Stimulated activated CD4-positive, alpha-beta T cell treated with anti-CD3 and anti-CD28 coated beads, TNF-alpha, amount 100 ng/mL, for 48 hours (primary cell): ENCODE measurements at regions not wholly inside any gene's neighbourhood (a gene's known extent, or its start where the extent isn't known, plus 50 kb on each side); places are given as distances from the start of the nearest gene placed in this dataset.

Experiments used
- DNase-seq, 3 donors: peaks; one replicate each; pipeline ENCODE4 v3.0.0-alpha.2; 2020; ENCODE audit warnings: low read depth in 3 of 3

DNA sequence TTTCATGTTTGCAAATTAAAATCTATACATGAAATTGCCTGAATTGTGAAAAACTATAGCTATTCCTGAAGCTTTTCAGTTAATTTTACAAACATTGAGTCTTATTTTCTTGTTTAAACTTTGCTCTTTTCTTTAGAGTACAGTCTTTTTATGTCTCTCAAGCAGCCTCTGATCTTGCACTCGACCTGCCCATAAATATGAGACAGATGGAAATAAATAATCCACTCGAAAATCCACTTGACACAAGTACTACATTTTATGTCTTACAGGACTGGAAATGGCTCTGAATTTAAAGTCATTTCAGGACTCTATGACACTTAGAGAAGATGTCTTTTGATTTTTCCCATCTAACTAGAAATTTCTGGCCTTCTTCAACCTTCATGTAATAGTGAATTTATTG is 283.8 kb downstream of the USP25 start:
- DNase-seq: no peak

DNA sequence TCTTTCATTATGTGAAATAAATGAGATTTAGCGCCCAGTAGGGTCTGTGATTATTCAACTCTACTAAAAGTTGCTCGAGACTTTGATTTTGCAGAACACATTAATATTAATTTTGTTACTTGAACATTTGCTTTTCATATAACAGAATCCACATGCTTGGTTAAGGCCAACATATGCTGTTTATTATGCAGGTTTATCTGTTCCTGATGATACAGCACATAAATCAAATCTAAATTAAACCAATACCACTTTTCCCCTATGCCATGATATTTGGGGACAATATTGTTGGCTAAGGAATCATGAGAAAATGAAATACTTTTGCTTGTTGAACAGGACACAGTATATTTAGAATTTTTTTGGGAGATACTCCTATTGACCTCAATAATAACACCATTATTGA is 291.1 kb downstream of the USP25 start:
- no peak for DNase-seq

DNA sequence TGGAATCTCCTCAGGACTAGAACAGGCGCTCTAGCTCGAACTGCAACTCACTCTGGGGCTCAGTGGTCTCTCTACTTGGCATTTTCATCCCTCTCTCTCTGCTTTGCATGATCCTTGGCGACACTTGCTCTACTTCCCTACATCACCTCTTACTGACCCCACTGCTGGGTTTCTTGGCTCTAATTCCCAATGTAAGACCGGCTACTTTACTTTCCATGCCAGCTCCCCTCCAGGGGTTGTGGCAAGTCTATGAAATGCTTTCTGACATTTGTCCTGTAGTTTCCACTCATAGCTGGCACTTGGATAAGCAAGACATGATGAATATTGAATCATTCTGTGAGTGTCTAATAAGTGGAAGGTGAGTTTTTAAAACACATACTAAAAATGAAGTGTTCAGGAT is 292.3 kb downstream of the USP25 start:
- no peak for DNase-seq

DNA sequence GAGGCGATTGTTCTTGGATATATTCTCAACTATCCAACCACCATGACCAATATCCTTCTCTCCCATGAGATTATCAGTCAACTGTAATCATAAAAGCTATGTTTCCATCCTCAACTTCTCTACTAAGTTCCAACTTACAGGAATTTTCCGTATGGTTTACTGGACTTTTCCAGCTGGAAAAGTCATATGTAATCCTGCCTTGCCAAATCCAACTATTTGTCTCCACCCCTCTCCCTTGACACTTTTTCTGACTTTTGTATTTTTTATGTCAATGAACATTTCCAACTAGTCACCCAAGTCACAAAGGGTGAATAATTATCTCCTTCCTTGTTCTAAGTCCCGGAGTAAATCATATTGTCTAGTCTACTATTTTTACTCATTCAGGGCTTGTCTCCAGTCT is 293.1 kb downstream of the USP25 start:
- DNase-seq: no peak

DNA sequence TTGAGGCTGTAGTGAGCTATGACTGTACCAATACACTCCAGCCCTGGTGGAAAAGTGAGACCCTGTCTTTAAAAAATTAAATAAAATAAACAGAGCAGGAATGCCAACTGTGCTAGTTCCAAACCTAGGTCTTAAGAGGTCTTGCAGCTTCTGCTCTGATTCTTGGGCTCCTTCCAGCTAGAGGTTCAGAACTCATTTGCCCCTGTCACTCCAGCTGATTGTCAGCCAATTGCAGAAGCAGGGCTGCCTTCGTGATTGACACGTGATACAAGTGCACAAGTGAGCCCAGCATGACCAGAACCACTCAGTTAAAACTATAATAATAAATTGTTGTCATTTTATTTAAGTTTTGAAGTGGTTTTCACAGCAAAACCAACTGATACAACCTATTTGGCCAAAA is 298.4 kb downstream of the USP25 start:
- DNase-seq: no peak

DNA sequence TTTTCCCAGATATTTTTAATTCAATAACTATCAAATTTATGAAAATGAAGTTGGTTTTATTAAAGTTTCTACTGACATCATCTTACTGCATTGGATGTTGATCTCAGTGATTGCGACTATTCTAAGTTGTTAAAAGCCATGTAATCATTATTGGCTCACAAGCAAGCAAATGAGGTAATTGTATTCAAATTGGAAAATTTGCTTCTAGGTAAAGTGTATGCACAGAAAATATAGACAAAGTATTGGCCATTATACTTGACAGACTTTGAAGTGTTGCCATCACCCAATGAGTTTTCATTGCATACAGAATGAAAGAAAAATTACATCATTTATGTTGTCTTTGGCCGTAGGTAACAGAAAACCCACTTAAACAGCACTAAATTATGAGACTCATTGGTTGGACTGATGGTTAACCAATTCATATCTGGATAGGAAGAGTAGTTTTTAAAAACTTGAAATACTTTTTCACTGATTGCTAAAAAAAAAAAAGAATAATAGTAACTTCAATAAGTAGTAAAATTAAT is 299.2 kb downstream of the USP25 start:
- DNase-seq: no peak

DNA sequence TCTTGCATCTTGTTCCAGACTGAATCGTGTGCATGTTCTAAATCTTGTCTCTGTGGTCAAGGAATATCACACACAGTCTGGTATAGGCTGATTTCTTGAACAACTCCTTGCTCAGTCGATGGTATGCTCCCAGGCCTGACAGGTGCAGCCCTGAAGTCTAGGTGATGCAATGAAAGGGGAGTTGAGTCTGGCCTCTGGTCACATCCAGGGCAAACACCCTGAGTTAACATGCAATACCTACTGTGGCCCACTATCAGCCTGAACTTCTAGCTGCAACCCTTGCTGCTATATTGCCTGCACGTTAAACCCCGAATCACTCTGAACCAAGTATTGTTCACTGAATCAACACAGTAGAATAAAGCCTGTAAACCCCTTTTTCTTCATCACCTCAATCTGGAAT is 303.4 kb downstream of the USP25 start:
- DNase-seq: no peak

DNA sequence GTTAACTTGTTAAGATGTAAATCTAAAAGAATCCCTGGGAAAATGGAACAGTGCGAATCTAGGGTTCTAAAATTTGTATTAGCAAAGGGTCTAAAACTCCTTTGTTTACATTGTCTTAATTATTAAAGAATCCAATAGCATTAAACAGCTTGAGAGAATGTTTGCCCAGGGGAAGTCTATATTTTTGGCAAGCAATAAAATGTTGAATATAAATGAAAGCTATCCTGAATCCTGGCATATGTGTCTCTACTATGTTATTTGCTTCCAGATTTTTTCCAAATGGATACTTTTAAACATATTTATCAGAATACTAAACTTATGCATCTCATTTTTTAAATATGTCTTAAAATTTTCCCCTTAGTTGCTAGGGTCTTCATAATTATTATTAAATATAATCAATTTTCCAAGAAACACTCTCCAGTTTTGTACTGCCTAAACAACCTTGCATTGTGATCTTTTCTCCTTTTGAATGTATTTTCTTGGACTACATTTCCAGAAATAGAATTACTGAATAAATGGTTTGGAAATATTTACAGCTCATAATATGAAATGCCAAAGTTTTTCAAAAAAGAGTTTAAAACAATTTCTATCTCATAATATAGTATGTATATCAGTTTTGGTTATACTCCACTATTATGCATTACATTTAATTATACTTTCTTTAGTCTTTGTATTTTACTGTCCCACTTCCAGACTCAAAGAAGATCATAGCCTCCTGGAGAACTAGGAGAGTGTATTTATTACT is 304.8 kb downstream of the USP25 start:
- no peak for DNase-seq

DNA sequence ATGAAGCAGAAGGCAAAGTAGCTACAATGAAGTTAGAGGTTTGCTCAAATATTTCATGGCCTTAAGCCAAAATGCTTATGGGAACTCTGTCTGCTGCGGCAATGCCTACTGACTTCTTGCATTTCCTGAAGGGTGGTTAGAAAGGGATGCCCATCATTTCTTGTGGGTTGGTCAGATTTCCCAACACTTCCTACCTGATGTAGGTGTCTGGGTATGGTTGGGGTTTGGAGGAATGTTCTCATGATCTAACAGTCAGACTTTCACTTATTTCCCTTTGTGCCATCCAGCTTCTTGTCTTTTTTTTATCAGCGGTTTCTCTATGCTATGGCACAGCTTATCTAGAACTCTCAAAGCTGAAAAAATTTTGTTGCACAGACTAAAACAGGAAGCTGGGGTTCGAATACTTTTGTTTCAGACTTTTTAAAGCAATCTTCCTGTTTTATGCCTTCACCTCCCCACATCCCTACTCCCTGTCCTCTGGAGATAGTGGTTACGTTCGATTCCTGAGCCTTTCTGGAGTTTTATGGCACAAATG is 307.7 kb downstream of the USP25 start:
- no peak for DNase-seq

DNA sequence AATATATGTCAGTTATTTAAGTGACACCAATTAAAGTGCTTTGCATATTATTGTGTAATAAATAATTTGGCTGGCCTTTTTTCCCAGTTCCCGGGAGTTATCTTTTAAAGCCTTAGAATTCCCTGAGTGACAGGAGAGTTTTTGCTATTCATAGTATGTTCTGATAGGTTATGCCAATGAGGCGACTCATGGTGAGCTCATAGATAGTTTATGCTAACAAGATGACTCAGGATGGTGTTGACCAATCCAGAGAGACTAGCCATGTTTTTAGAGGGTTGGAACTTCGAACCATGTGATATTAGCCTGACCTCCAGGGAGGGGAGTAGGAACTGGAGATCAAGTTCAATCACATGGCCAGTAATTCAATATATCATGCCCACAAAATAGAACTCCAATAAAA is 310.8 kb downstream of the USP25 start:
- no peak for DNase-seq

DNA sequence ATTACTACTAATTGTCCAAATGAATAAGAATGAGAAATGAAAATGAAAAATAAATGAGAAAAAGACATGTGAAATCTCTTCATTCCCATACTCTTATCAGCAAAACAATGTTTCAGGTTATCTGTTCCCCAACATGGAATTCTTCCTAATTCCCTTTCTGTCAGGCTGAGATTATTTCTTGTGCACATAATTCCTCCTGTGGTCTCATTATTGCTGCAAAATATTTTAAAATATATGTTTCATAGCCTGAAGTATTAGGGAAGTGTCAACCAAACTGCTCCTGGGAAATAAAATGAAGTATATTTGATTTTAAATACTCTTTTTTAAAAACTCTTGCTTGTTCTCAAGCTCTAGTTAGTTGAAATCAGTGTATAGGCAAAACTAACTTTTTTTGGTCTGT is 314.9 kb downstream of the USP25 start:
- DNase-seq: no peak

DNA sequence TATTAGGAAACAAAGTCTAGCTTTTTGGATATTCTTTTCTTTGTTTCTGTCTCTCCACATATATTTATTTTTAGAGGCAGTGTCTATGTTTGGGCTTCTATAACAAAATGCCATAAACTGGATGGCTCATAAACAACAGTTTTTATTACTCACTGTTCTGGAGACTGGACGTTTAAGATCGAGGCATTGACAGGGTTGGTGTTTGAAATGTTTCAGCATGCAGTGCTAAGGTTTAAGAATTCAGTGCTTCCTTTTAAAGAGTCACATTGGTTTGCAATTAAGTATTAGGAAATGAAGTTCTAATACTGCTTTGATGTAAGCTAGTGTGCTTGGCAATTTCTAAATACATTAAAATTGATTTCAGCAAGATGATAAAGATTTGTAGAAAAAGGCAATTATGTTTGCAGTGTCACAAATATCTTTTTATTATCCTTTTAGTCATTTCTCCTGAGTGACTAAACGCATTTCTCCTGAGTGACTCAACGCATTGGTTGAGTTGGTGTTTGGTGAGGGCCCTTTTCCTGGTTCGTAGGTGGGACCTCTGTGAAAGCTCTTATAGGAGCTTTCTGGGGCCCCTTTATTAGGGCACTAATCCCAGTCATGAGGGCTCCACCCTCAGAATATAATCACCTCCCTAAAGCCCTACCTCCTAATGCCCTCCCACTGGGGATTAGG is 317.0 kb downstream of the USP25 start:
- no peak for DNase-seq

DNA sequence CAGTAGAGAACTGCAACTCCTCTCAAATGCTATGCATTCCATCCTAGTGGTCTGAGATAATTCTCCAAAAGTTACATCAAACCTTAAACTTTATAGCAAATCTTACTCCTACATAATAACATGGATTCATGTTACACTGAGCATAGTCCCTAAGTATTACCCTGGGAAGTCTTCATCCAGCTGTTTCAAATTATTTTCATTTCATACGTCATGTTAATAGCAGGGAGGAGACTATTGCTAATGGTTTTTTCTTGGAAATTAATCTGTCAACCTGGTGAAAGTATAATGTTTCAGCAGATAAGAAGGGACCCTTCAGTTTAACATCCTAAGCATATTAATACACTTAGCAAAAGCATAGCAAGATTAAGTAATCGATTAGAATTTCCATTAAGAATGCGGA is 318.1 kb downstream of the USP25 start:
- no peak for DNase-seq

DNA sequence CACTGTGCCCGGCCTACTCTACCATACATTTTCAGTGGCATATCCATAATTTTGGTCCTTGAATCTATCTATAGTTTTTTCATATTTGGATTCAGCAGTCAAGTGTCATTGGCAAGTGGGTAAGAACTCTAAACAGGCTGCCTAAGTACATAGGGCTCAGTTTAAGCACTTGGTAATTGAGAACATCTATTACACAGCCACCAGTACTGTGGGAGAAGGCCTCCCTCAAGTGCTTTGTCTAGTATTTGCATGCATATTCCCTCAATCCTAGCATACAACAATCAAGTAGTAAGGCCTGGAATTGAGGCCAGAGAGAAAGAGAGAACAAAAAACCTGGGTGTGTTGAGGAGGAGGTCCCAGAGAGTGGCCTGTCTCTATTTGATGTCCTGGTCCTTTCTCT is 325.2 kb downstream of the USP25 start:
- no peak for DNase-seq

DNA sequence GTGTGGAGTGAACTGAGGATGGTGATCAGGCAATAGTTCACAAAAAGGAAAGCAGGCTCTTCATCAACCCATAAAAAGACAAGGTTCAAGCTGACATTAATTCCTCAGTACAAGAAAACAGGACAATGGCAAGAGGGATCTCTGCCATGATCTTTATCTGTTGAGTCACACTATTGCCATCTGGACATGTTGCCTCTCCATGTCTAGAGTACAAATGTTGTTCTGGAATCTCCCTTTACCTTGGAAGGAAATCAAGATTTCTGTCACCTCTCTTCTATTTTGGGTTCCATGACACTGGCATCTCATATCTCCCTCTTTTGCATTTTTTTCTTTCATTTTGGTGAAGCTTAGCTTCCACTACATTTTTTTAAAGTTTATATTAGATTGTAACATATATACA is 329.1 kb downstream of the USP25 start:
- DNase-seq: no peak

DNA sequence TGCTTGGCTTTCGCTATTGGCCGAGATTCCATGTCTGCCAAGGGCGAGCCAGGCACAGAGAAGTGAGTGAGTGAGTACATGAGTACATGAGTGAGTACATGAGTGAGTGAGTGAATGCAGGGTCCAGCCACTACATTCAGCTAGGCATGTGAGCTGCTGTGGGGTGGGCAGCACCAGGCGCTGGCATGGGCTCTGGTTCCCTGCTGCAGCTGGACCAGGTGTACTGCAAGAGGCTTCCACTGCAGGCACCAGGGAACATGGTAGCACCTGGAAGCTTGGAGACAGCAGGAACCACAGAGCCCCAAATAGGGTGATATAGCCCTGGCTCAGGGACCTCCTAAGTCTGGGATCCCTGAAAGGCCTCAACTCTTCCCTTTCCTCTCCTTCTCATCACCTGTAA is 330.2 kb downstream of the USP25 start:
- DNase-seq: no peak

DNA sequence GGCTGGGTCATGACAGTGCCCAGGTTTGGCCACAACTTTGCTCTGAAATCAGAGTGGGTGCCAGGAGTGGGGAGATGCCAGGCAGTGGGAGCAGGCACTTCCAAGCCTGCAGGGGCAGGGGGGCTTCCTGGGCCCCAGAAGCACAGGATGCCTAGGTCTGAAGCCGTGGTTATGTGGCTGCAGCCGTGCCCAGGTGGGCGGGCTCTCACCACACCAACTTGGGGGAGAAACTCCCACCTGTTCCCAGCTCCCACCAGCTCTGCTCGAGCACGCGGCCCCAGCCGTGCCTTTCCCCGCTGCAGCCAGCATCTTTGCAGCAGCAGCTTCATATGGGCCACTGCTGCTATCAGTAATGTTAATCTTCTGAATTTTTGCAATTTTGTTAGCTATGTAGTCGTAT is 331.4 kb downstream of the USP25 start:
- no peak for DNase-seq

DNA sequence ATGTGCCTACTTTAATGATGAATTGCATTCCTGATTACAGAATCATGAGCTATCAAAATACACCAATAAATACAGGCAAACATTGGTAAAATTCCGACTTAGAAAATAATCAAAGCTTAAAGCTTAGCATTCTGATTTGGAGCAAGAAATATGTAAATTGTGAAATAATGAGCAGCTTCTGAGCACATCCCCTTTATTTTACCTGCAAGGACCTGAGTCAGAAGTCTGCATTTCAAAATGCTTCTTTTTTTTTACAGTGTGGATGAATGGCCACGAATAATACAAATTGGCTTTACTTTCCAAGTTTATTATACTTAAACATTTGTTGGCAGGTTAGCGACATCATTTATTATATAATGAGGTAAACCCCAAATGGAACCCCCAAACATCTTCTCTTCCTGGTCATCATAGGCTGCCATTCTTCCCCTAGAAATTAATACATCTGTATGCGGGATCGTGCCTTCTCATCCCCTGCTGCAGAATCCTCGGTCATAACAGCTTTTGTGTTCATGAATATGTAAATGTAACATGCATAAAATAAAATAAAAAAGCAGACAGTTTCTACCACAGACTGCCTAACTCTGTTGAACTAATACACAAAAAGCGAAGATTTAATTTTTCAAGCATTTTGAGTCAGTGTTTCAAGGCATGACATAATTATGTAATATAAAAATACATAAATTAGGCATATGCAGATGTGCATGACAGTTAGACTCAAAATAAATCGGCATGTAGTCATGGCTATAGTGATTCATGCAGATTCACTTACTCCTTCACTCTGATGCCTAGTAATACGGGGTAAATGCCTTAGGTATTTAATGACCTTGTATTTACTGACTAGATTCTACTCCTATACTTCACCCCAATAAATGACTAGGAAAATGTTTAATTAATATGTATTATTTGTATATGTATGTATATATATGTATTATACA is 339.7 kb downstream of the USP25 start:
- DNase-seq: no peak

DNA sequence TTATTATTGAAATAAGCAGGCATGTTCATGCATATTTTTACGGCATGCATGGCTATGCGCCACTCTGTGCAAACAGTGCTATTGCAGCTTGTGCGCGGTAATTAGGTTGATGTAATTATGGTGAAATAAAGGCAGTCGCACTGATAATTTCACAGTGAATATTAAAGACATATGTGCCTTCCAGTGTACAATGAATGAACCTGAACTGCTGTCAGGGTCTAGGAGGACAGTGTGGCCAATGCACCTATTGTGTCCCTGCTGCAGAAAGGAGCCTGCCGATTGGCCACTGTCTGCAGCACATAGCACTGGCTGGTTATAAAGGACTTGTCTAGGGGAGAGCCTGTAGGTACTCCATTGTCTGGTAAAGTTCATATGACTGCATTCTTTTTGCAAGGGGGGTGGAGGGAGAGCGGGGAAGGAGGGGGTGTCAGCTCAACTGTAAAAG is 340.4 kb downstream of the USP25 start:
- no peak for DNase-seq

DNA sequence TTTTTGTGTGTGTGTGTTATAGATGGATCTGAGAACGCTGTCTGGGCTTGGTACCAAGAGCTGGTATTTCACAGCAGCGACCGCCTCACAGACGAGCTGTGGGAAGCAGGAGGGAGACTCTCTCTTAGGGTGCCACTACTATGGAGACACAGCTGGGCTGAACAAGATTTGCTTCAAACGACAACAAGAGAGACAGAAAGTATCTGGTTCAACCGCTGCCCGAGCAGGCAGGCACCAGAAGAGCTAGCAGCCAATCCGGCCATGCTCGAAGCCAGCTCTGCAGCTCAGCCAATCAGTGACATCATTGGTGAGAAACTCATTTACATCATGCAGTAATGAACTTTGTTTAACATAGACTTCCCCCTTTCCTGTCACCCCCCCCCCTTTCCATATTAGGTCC is 341.3 kb downstream of the USP25 start:
- no peak for DNase-seq

DNA sequence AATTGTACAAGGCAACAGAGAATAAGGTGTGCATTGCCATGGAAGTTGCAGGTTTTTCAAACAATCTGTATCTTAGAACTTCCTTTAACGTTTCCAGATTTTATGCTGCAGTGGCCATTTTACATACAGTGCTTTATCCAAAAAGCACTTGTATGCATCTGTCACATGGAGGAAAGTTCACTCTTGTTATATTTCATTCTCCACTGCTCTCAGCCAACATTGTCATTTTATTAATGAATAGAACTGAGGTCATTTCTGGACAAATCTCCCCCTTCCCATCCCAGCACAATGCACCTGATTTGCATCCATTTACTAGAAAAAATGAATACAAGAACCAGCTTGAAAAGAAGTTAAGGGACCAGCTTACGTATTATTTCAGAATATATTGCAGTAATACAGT is 342.0 kb downstream of the USP25 start:
- no peak for DNase-seq

DNA sequence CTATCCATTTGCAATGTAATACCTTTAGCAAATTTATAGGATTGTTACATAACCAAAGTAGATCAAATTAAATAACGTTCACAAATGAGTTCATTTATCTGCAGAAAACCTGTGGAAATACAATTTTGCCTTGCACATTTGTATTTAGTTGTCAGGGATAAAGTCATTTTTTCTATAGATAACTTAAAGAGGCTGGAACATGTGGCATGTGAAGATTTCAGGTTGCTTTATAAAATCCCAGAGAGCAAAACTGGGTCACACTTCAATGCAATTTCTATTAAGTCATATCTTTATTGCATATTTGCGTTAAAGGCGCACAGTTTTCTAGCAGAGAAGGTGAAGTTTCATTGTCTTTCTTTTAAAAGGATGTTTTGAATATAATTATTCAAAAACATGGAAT is 342.4 kb downstream of the USP25 start:
- DNase-seq: no peak
